CD4-positive, alpha-beta T cell (primary cell): ENCODE measurements at regions not wholly inside any gene's neighbourhood (a gene's known extent, or its start where the extent isn't known, plus 50 kb on each side); places are given as distances from the start of the nearest gene placed in this dataset.

Source experiments
- ATAC-seq: fragments of 200-7000 bp; cut with Tn5 transposase; one replicate; pipeline ENCODE4 v1.10.0; 2022; ENCODE audit warnings: mild to moderate bottlenecking; ENCODE audit not compliant: poor library complexity
- CTCF ChIA-PET: fragments of 350-600 bp; sonication (Branson Sonifier 250); formaldehyde crosslinking; loops from one replicate; lab custom pipeline; 2021; ENCODE audit warnings: antibody characterized with exemption, inconsistent platforms; lab: Charles Lee
- POLR2A ChIA-PET: fragments of 350-600 bp; sonication (Branson Sonifier 250); formaldehyde crosslinking; loops from one replicate; lab custom pipeline; 2021; ENCODE audit warnings: antibody characterized with exemption, inconsistent platforms; lab: Charles Lee
- DNase-seq, 14 experiments: peaks; one replicate each; pipeline ENCODE4 v3.0.0-alpha.2; 2013 to 2020; ENCODE audit warnings: mixed read lengths in 2 of 14
- H3K27ac ChIP-seq, 2 donors: one replicate each; pipeline versions ENCODE4 v1.5.1 to v1.7.0; 2013; ENCODE audit warnings: low read length in 2 of 2, low read depth in 1 of 2, mild to moderate bottlenecking in 1 of 2
- H3K27me3 ChIP-seq, 2 experiments: 1 replicate in 1 of 2; 2 replicates in 1 of 2; pipeline versions ENCODE4 v1.6.1 to v1.7.0; 2013; ENCODE audit warnings: low read length in 2 of 2, control low read depth in 1 of 2, mild to moderate bottlenecking in 1 of 2, moderate library complexity in 1 of 2; ENCODE audit not compliant: insufficient read depth in 2 of 2, control insufficient read depth in 1 of 2
- H3K36me3 ChIP-seq: one replicate; pipeline ENCODE4 v1.6.1; 2013; ENCODE audit warnings: low read length, control low read depth; ENCODE audit not compliant: insufficient read depth
- H3K4me1 ChIP-seq: one replicate; pipeline ENCODE4 v1.6.1; 2013; ENCODE audit warnings: low read length, control low read depth; ENCODE audit not compliant: insufficient read depth
- H3K4me3 ChIP-seq: one replicate; pipeline ENCODE4 v1.5.1; 2013; ENCODE audit warnings: mild to moderate bottlenecking, low read length, moderate library complexity
- H3K9me3 ChIP-seq, 2 experiments: 1 replicate in 1 of 2; 2 replicates in 1 of 2; pipeline versions ENCODE4 v1.6.1 to v1.7.0; 2013; ENCODE audit warnings: low read length in 2 of 2, mild to moderate bottlenecking in 2 of 2, control low read depth in 1 of 2, moderate library complexity in 1 of 2; ENCODE audit not compliant: control insufficient read depth in 1 of 2, insufficient read depth in 1 of 2
- H3K27ac Mint-ChIP-seq: one replicate; pipeline ENCODE4 v1.8.0; 2020; ENCODE audit warnings: mixed read lengths
- H3K27me3 Mint-ChIP-seq: one replicate; pipeline ENCODE4 v1.8.0; 2021; ENCODE audit warnings: mixed read lengths
- H3K36me3 Mint-ChIP-seq: one replicate; pipeline ENCODE4 v1.8.0; 2021; ENCODE audit warnings: low read depth, mixed read lengths
- H3K4me1 Mint-ChIP-seq: one replicate; pipeline ENCODE4 v1.8.0; 2021; ENCODE audit warnings: low read depth, mixed read lengths
- H3K4me3 Mint-ChIP-seq: one replicate; pipeline ENCODE4 v1.8.0; 2020; ENCODE audit warnings: mild to moderate bottlenecking, mixed read lengths
- H3K9me3 Mint-ChIP-seq: one replicate; pipeline ENCODE4 v1.8.0; 2020; ENCODE audit warnings: mixed read lengths
- intact Hi-C, 2 experiments: fragments of 100-400 bp; cut with DNase I in 1 of 2; cut with micrococcal nuclease in 1 of 2; formaldehyde crosslinking; loops; one replicate each; pipeline versions ENCODE4 v1.15.1 to v1.9.0; 2023 to 2025; cut with DNase I, micrococcal nuclease
- TF ChIP-seq, protein P1 (sequence below): fragments of 200-600 bp; IDR thresholded peaks from one replicate; pipeline ENCODE4 v1.8.0; 2022; ENCODE audit warnings: antibody characterized with exemption, mild to moderate bottlenecking

DNA sequence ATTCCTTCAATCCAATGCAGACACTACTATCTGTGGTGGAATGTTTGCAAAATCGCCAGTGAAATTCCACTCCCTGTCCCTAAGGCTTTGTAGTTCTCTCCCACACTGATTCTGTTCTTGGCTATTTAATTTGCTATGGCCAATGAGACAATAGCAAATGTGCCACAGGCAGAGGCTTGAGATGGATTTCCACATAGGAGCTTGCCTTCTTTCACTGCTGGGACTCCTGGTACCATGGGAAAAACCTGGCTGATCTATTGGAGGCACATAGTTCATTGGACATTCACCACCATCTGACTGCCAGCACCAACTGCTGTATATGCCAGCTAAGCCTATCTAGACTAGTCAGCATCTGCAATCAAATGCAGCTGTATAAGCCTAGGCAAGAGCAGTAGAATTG lies 103.8 kb downstream of the NR1D2 start:
- Histone ChIP-seq H3K9me3 (no peaks in the 10 kb centered on the region), H3K4me3 (no peak overlapping the region), H3K4me1 (no peaks in the 10 kb centered on the region), H3K27me3 (no peaks in the 10 kb centered on the region), H3K36me3 (no peaks in the 10 kb centered on the region), H3K27ac (no peak overlapping the region)
- H3K4me3 Mint-ChIP-seq, result no peak overlapping the region
- TF ChIP-seq, protein P1, sequence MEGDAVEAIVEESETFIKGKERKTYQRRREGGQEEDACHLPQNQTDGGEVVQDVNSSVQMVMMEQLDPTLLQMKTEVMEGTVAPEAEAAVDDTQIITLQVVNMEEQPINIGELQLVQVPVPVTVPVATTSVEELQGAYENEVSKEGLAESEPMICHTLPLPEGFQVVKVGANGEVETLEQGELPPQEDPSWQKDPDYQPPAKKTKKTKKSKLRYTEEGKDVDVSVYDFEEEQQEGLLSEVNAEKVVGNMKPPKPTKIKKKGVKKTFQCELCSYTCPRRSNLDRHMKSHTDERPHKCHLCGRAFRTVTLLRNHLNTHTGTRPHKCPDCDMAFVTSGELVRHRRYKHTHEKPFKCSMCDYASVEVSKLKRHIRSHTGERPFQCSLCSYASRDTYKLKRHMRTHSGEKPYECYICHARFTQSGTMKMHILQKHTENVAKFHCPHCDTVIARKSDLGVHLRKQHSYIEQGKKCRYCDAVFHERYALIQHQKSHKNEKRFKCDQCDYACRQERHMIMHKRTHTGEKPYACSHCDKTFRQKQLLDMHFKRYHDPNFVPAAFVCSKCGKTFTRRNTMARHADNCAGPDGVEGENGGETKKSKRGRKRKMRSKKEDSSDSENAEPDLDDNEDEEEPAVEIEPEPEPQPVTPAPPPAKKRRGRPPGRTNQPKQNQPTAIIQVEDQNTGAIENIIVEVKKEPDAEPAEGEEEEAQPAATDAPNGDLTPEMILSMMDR, result no peak
- H3K27me3 Mint-ChIP-seq, result no peaks in the 10 kb centered on the region
- intact Hi-C loops, result no loop called here
- H3K27ac Mint-ChIP-seq, result no peak overlapping the region
- ChIA-PET POLR2A (no interaction called here), CTCF (no interaction called here)
- DNase-seq (no peak), ATAC-seq (no peak)
- no peaks in the 10 kb centered on the region for H3K4me1 Mint-ChIP-seq
- H3K9me3 Mint-ChIP-seq, result no peaks in the 10 kb centered on the region
- H3K36me3 Mint-ChIP-seq, result no peaks in the 10 kb centered on the region

DNA sequence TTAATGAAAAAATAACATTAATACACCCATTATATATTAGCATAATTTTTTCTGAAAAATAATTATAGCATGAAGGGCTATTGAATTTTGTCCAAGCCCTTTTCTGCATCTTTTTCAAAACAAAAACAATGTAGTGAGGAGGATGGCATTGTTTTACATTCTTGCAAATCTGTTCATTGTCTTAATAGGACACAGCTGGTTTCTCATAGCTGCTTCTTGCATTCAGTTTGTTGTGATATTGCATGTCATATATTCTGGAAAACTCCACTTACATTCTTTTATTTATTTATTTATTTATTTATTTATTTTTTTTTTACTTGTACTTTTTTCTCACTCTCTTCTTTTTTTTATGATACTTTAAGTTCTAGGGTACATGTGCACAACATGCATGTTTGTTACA lies 107.4 kb downstream of the NR1D2 start:
- Histone ChIP-seq H3K36me3 (no peaks in the 10 kb centered on the region), H3K27ac (no peak overlapping the region), H3K27me3 (no peaks in the 10 kb centered on the region), H3K4me3 (no peak overlapping the region), H3K4me1 (no peaks in the 10 kb centered on the region), H3K9me3 (no peaks in the 10 kb centered on the region)
- ChIA-PET POLR2A (no interaction called here), CTCF (no interaction called here)
- Mint-ChIP-seq H3K27ac (no peak overlapping the region), H3K36me3 (no peaks in the 10 kb centered on the region), H3K4me3 (no peak overlapping the region), H3K4me1 (no peaks in the 10 kb centered on the region), H3K27me3 (peaks cover 9% of the 10 kb centered on the region), H3K9me3 (no peaks in the 10 kb centered on the region)
- ATAC-seq (no peak), DNase-seq (no peak)
- intact Hi-C loops, result no loop called here
- TF ChIP-seq, protein P1, result no peak

DNA sequence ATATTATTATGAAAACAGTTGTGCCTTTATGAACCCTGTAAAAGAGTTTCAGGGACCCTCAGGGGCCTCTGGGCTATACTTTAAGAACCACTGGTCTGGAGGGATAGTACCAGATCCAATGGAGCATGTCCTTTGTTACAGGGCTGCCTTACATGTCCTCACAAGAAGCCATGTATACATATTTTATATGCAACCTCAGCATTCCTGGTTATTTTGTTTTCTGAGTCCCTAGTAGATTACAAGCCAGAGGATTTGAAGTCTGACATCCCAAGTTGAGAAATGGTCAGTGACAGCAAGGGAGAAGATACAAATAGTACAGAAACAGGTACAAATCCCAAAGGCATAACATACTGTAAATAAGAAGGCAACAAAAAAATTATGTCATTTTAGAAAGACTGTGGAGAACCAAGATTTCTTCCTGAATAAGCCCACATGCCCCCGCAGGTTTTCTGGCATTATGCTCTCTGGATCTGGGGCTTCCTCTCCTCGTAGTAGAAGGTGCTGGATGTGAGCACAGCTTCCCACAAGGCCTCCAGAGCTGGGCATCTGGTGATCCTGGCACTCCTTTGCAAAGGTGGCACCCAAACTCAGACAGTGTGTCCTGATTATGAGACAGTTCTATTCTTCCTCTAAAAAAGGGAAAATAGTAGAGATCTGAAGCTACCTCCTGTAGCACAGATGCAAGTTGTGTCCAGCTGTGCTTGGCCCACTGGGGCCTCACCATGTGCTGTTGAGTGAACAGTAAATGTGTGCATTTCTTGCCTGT lies 114.0 kb downstream of the NR1D2 start:
- Histone ChIP-seq H3K27ac (no peak overlapping the region), H3K9me3 (no peaks in the 10 kb centered on the region), H3K4me3 (no peak overlapping the region), H3K4me1 (no peaks in the 10 kb centered on the region), H3K27me3 (no peaks in the 10 kb centered on the region), H3K36me3 (no peaks in the 10 kb centered on the region)
- Mint-ChIP-seq H3K36me3 (no peaks in the 10 kb centered on the region), H3K27ac (no peak overlapping the region), H3K27me3 (peaks cover 21% of the 10 kb centered on the region), H3K4me1 (no peaks in the 10 kb centered on the region), H3K9me3 (no peaks in the 10 kb centered on the region), H3K4me3 (no peak overlapping the region)
- ATAC-seq (no peak), DNase-seq (no peak)
- ChIA-PET CTCF (no interaction called here), POLR2A (no interaction called here)
- TF ChIP-seq, protein P1, result no peak
- intact Hi-C loops, result no loop called here
